Lower leg skin (tissue), 3 donors: ENCODE measurements at regions not wholly inside any gene's neighbourhood (a gene's known extent, or its start where the extent isn't known, plus 50 kb on each side); places are given as distances from the start of the nearest gene placed in this dataset.

ENCODE experiments used
- CTCF ChIP-seq, 3 donors: fragments of 450-650 bp; IDR thresholded peaks; one replicate each; pipeline ENCODE4 v1.5.1; 2016; ENCODE audit warnings: antibody characterized with exemption in 3 of 3, mild to moderate bottlenecking in 3 of 3, moderate library complexity in 2 of 3
- POLR2A ChIP-seq, 2 donors: fragments of 450-650 bp; IDR thresholded peaks; one replicate each; pipeline ENCODE4 v1.6.1; 2016 to 2017; ENCODE audit warnings: antibody characterized with exemption in 2 of 2, mild to moderate bottlenecking in 1 of 2, moderate library complexity in 1 of 2

GRCh38 chr5:143871672-143872071, 59.7 kb downstream of the HMHB1 start:
- TF ChIP-seq CTCF (IDR thresholded peaks at IDR 0.05) (no peak), POLR2A (IDR thresholded peaks at IDR 0.05) (no peak)
